Hepatocyte (in vitro differentiated cells): ENCODE measurements at regions not wholly inside any gene's neighbourhood (a gene's known extent, or its start where the extent isn't known, plus 50 kb on each side); places are given as distances from the start of the nearest gene placed in this dataset.

ENCODE experiments used
- EZH2 ChIP-seq: fragments of 200-600 bp; sonication (generic); IDR thresholded peaks from 2 replicates; pipeline ENCODE4 v1.6.1; 2016; ENCODE audit warnings: antibody characterized with exemption, mild to moderate bottlenecking, borderline replicate concordance
- TF ChIP-seq, protein P1 (sequence below): fragments of 200-600 bp; sonication (generic); IDR thresholded peaks from 2 replicates; pipeline ENCODE4 v1.5.1; 2016; ENCODE audit warnings: antibody characterized with exemption, mild to moderate bottlenecking; ENCODE audit not compliant: poor library complexity

DNA sequence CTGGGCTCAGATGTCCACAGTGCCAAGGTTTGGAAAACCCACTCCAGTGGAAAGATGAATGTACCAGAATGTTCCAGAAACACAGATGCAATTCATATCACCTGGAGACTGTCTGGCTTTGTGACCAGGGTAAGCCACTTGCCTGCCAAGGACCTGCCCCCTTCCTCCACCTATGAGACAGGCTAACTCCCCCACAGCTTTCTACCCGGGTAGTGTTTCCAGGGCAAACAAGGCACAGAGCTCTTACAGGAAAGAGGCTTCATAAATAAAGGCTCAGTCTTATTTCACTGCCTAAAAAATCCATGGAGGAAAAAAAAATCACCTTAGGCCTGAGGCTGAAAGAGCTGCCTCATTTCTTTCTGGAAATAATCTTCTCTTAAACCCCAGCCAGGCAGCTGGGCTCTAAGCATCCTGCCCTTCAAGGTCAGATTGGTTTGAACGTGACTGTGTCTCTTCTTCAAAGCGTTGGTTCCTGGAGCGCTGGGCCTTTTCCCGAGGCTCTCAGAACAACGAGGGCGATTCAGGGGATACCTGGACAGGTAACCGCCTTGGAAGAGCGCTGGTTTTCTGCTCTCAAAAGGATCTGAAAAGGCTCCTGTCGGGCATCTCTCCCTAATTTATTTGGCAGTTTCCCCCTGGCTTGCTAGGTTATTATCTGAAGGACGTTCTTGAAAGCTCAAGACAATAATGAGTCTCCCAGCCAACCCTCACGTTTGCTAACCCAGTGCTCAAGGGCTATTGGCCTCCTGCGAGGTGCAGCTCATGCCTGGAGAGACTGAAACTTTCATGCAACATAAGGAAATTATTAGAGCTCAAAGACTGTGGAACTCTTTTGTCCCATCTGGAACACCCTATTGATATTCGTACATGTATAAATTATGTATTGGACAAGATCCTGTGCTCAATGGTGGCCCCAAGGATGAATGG, 199.2 kb upstream of the PMEPA1 start:
- TF ChIP-seq, protein P1, sequence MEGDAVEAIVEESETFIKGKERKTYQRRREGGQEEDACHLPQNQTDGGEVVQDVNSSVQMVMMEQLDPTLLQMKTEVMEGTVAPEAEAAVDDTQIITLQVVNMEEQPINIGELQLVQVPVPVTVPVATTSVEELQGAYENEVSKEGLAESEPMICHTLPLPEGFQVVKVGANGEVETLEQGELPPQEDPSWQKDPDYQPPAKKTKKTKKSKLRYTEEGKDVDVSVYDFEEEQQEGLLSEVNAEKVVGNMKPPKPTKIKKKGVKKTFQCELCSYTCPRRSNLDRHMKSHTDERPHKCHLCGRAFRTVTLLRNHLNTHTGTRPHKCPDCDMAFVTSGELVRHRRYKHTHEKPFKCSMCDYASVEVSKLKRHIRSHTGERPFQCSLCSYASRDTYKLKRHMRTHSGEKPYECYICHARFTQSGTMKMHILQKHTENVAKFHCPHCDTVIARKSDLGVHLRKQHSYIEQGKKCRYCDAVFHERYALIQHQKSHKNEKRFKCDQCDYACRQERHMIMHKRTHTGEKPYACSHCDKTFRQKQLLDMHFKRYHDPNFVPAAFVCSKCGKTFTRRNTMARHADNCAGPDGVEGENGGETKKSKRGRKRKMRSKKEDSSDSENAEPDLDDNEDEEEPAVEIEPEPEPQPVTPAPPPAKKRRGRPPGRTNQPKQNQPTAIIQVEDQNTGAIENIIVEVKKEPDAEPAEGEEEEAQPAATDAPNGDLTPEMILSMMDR: no peak
- no peak for TF ChIP-seq EZH2
